ENCODE measurements at regions not wholly inside any gene's neighbourhood (a gene's known extent, or its start where the extent isn't known, plus 50 kb on each side); places are given as distances from the start of the nearest gene placed in this dataset.
A peak's percentile ranks its signal among the peaks of the same experiment; 100 is the strongest.

- DNase-seq (ENCODE audit: low spot score) = no peak
Measured at GRCh38 chr5:124309241-124309980, 437.0 kb downstream of the ZNF608 start.

GRCh38 chr5:124303366-124303765, 443.1 kb downstream of the ZNF608 start:
- DNase-seq (ENCODE audit: low spot score) = no peak

GRCh38 chr5:124302533-124302932, 443.9 kb downstream of the ZNF608 start:
- DNase-seq (ENCODE audit: low spot score) = no peak

GRCh38 chr5:124301850-124302249, 444.6 kb downstream of the ZNF608 start:
- DNase-seq (ENCODE audit: low spot score) = no peak

GRCh38 chr5:124300815-124301621, 445.4 kb downstream of the ZNF608 start:
- no peak for DNase-seq (ENCODE audit: low spot score)

GRCh38 chr5:124297826-124298225, 448.6 kb downstream of the ZNF608 start:
- no peak for DNase-seq (ENCODE audit: low spot score)

GRCh38 chr5:124292322-124292855, 454.1 kb downstream of the ZNF608 start:
- DNase-seq (ENCODE audit: low spot score) = no peak

- DNase-seq (ENCODE audit: low spot score) = peak; percentile 43
Measured at GRCh38 chr5:124289641-124290311, 456.7 kb downstream of the ZNF608 start.

- DNase-seq (ENCODE audit: low spot score) = peak; percentile 89
Measured at GRCh38 chr5:124289130-124289529, 457.3 kb downstream of the ZNF608 start.

- DNase-seq (ENCODE audit: low spot score) = no peak
Measured at GRCh38 chr5:124287813-124288212, 458.6 kb downstream of the ZNF608 start.

GRCh38 chr5:124285733-124286132, 460.7 kb downstream of the ZNF608 start:
- DNase-seq (ENCODE audit: low spot score) = no peak

- no peak for DNase-seq (ENCODE audit: low spot score)
Measured at GRCh38 chr5:124285071-124285470, 461.4 kb downstream of the ZNF608 start.

GRCh38 chr5:124283031-124283430, 463.4 kb downstream of the ZNF608 start:
- no peak for DNase-seq (ENCODE audit: low spot score)

- DNase-seq (ENCODE audit: low spot score) = no peak
Measured at GRCh38 chr5:124280079-124280478, 466.4 kb downstream of the ZNF608 start.

GRCh38 chr5:124279146-124279876, 467.1 kb downstream of the ZNF608 start:
- DNase-seq (ENCODE audit: low spot score) = no peak

GRCh38 chr5:124278636-124279035, 467.8 kb downstream of the ZNF608 start:
- DNase-seq (ENCODE audit: low spot score) = no peak

GRCh38 chr5:124277767-124278545, 468.5 kb downstream of the ZNF608 start:
- DNase-seq (ENCODE audit: low spot score) = no peak

GRCh38 chr5:124276166-124276565, 470.3 kb downstream of the ZNF608 start:
- DNase-seq (ENCODE audit: low spot score) = no peak

GRCh38 chr5:124274949-124275348, 471.5 kb downstream of the ZNF608 start:
- DNase-seq (ENCODE audit: low spot score) = no peak

GRCh38 chr5:124264499-124264898, 481.9 kb downstream of the ZNF608 start:
- no peak for DNase-seq (ENCODE audit: low spot score)

Data from putamen (tissue), 1 donor.